ENCODE measurements at regions not wholly inside any gene's neighbourhood (a gene's known extent, or its start where the extent isn't known, plus 50 kb on each side); places are given as distances from the start of the nearest gene placed in this dataset.
A peak's percentile ranks its signal among the peaks of the same experiment; 100 is the strongest.
"Not testable (repeated sequence)": the region's sequence is repeated elsewhere in the genome, so short reads cannot be mapped to it uniquely, and the experiment has no call there.

DNA sequence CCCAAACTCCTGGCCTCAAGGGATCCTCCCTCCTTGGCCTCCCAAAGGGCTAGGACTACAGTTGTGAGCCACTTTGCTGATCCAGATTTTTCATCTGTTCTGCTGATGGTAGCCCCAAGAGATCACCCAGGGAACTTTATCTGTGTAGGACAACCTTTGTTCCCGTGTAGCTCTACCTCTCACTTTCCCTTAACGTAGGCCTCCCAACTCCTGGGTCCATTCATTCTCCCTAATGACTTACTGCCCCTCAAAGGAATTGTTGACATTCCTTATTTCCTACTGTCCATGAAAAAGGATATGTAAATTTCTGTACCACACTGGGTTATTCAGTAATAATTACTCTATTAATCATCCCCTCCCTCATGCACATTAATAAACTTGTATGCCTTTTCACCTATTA lies 51.0 kb upstream of the PHF24 start:
- no peak for DNase-seq

- DNase-seq, result peak; percentile 68
Measured at GRCh38 chr9:34899535-34900158, 58.4 kb upstream of the PHF24 start.

GRCh38 chr9:34898846-34899245 lies 59.2 kb upstream of the PHF24 start:
- no peak for DNase-seq

DNA sequence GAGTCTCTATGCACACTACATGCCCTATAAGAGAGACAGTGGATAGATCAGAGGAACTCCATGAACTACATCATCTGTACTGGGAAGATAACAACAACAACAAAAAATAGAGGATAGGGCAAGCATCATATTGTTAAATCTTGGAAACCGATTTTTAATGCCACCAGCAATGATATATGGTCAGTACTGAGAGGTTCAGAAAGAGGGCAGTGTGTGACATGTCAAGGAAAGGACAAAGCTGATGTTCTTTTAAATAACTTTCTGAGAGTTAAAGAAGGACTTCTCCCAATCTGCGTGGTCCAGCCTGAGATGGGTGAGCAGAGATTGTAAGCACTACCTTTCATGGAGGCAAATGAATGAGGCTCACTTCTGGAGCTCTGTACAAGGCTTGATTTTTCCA lies 62.0 kb upstream of the PHF24 start:
- DNase-seq, result no peak

GRCh38 chr9:34892886-34893285 lies 65.2 kb upstream of the PHF24 start:
- DNase-seq, result no peak

DNA sequence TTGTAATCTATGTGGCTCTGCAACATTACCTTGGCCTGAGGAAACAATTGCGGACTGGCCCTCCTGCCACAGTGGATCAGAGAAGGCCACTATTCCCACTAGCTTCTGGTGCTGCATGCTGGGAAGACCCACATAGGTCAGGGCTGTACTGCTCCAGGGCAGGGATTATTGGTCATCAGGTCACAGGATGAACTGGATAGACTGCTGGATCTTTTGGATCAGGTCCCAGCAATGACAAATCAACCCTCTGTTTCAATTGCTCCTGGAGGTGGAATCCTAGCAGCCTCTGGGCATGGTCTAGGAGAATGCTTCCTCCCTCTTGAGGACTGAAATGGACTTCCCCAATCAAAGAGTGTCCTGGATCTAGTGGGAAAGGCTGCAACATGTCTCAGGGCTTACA lies 66.7 kb upstream of the PHF24 start:
- DNase-seq, result no peak

DNA sequence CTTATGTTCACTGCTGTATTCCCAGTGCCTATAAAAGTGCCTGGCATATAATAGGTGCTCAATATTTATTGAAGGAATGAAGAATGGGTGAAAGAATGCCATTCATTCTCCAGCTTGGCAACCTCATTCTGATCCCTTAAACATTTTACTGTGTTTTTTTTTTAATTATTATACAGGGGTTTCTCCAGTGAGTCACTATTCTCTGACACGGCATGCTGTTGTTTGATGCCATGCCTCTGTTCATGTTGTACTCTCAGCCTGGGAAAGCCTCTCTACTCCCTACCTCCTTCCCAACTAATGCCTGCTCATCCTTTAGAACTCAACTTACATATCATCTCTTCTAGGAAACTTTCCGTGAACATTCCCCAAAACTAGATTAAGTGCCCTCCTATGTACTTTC lies 70.2 kb upstream of the PHF24 start:
- DNase-seq, result no peak

- DNase-seq, result no peak
Measured at GRCh38 chr9:34884747-34885189, 73.3 kb upstream of the PHF24 start.

DNA sequence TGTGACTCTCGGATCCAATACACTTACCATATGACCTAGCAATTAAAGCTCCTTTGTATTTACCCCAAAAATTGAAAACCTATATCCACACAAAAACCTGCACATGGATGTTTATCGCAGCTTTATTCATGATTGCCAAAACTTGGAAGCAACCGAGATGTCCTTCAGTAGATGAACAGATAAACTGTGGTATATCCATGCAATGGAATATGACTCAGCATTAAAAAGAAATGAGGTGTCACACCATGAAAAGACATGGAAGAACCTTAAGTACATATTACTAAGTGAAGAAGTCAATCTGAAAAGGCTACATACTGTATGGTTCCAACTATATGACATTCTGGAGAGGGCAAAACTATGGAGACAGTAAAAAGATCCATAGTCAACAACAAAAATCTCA lies 82.0 kb upstream of the PHF24 start:
- DNase-seq, result no peak

GRCh38 chr9:34869390-34869789 lies 88.7 kb upstream of the PHF24 start:
- DNase-seq, result peak; percentile 6

- no peak for DNase-seq
Measured at GRCh38 chr9:34866614-34867013, 91.5 kb upstream of the PHF24 start.

GRCh38 chr9:34863426-34863825 lies 94.7 kb upstream of the PHF24 start:
- no peak for DNase-seq

- DNase-seq, result no peak
Measured at GRCh38 chr9:34862836-34863235, 95.2 kb upstream of the PHF24 start.

DNA sequence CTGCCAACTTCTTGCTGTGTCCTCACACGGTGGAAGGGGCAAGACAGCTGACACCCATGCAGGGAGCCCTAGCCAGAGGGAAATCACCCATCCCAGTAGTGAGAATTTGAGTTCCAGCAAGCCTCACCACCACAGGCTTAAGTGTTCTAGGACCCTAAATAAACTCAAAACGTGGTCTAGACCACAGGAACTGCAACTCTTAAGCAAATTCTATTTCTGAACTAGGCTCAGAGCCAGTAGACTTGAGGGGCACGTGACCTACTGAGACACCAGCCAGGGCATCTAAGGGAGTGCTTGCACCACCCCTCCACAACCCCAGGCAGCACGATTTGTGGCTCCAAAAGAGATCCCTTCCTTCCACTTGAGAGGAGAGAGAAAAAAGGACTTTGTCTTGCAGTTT lies 96.0 kb upstream of the PHF24 start:
- DNase-seq, result no peak

DNA sequence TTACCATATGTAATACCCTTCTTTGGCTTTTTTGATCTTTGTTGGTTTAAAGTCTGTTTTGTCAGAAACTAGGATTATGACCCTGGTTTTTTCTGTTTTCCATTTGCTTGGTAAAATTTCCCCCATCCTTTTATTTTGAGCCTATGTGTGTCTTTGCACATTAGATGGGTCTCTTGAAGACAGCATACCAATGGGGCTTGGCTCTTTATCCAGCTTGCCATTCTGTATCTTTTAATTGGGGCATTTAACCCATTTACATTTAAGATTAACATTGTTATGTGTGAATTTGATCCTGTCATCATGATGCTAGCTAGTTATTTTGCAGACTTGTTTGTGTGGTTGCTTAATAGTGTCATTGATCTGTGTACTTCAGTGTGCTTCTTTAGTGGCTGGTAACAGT lies 103.1 kb upstream of the PHF24 start:
- DNase-seq, result not testable (repeated sequence)

- no peak for DNase-seq
Measured at GRCh38 chr9:34830068-34830467, 120.1 kb upstream of the CCL21 start.

- no peak for DNase-seq
Measured at GRCh38 chr9:34826999-34827538, 117.1 kb upstream of the CCL21 start.

DNA sequence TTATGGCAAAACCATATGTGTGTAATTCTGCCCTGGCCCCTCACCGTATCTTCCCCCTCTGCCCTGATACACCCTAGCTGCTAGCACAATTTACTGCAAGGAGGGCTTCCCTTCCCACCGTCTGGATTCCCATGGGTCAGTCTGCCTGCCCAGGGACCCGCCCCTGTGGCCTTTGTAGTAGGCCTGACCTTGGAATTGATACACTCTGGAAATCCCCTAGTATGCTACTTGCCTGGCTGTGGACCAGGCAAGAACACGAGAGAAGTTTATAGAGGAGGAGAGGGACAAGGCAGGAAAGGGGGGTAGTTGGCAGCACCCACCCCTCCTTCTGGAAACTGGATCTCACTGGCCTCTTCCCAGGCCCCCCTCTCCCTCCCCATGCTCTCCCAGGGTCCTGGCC lies 115.8 kb upstream of the CCL21 start:
- no peak for DNase-seq

GRCh38 chr9:34823778-34824177 lies 113.8 kb upstream of the CCL21 start:
- no peak for DNase-seq

DNA sequence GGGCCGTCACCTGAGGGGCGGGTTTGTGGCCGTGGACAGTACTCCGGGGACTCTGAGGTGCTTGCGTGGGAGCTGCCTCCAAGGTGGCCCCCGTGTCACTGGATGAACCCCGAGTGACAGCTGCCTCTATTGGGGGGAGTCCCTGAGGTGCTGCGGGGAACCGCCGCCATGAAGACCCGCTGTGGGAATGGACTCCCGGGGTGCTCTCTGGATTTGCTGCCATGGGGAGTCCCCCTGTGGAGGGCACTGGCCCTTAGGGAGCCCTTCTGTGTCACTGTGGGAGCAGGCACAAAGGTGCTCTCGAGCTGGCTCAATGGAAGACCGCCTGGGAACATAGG lies 100.2 kb upstream of the CCL21 start:
- no peak for DNase-seq

- no peak for DNase-seq
Measured at GRCh38 chr9:34809504-34810186, 99.7 kb upstream of the CCL21 start.

DNA sequence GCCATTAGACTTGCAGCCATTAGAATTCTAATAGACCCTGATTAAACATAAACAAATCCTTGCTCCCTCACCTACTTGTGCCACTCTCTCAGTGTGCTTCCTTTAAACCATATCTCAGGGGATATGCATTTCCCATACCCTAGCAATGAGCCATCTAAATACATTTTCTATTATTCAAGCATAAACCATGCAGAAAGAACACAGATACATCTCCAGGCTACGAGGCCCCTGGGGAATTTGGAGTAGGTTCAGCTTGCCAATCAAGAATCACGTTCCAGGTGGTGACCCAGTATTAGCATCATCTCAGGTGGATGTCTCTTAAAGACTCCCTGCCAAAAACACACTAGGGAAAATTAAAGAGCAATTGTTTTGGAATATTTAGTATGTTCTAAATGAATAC lies 93.0 kb upstream of the CCL21 start:
- DNase-seq, result no peak

GRCh38 chr9:34797367-34797766 lies 87.4 kb upstream of the CCL21 start:
- DNase-seq, result no peak

GRCh38 chr9:34796924-34797323 lies 87.0 kb upstream of the CCL21 start:
- no peak for DNase-seq

DNA sequence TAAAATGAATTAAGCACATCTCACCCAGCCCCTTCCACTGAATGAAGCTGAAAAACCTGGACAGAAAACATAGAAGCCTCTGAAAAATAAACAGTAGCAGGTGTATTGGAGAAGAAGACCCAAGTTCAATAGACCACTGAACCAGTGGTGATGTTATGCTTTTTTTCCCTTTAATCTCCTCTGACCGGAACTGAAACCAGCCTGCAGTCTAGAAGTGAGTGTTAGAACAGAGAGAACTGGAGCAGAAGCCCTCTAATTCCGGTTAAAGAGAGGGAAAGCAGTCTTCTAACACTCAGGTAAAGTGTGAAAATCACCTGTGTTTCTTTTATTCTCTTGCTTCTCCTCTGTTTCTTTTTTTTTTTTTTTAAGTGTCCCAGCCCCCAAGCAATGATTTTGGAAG lies 83.5 kb upstream of the CCL21 start:
- no peak for DNase-seq
